ENCODE measurements at regions not wholly inside any gene's neighbourhood (a gene's known extent, or its start where the extent isn't known, plus 50 kb on each side); places are given as distances from the start of the nearest gene placed in this dataset.

GRCh38 chr15:35937380-35937779 lies 391.4 kb upstream of the DPH6 start:
- Histone ChIP-seq H3K79me2 (ENCODE audit: control insufficient read depth, insufficient read depth, low read length) (no peaks in the 10 kb centered on the region), H3K4me3 (no peak overlapping the region), H3K9me3 (replicated peaks; ENCODE audit: control insufficient read depth, insufficient read depth, low read length) (no peaks in the 10 kb centered on the region), H3K27ac (ENCODE audit: control insufficient read depth, insufficient read depth) (no peak overlapping the region), H3K27me3 (replicated peaks in 1 of 2; ENCODE audit: control insufficient read depth in 2 of 2, insufficient read depth in 2 of 2, low read length in 1 of 2) (no peaks in the 10 kb centered on the region), H2AFZ (ENCODE audit: control insufficient read depth, low read depth, low read length) (no peak overlapping the region), H3K4me1 (ENCODE audit: control insufficient read depth, insufficient read depth, low read length) (no peaks in the 10 kb centered on the region), H3K36me3 (ENCODE audit: control insufficient read depth in 2 of 2, insufficient read depth in 2 of 2, low read length in 1 of 2) (no peaks in the 10 kb centered on the region), H4K20me1 (ENCODE audit: control insufficient read depth, insufficient read depth) (no peaks in the 10 kb centered on the region), H3K9ac (ENCODE audit: control insufficient read depth, insufficient read depth, low read length) (no peak overlapping the region), H3K4me2 (ENCODE audit: control insufficient read depth, insufficient read depth) (no peak overlapping the region)
- FAIRE-seq (no peak), ATAC-seq (no peak), DNase-seq (ENCODE audit: low read depth, low spot score) (no peak)
- intact Hi-C loops (cut with micrococcal nuclease; ENCODE audit: unreplicated experiment), result no loop called here
- in situ Hi-C loops (cut with MboI), result no loop called here
- TF ChIP-seq ZBTB33 (IDR thresholded peaks at IDR 0.05) (no peak), NFXL1 (IDR thresholded peaks at IDR 0.05; ENCODE audit: borderline replicate concordance) (no peak), ATF7 (IDR thresholded peaks at IDR 0.05; ENCODE audit: low read depth) (no peak), PML (IDR thresholded peaks at IDR 0.05; ENCODE audit: low read length) (no peak), POLR2AphosphoS2 (IDR thresholded peaks at IDR 0.05; ENCODE audit: low read depth, low read length) (no peak), SPI1 (IDR thresholded peaks at IDR 0.05; ENCODE audit: borderline replicate concordance, insufficient read depth, low read depth, low read length) (no peak), EED (IDR thresholded peaks at IDR 0.05; ENCODE audit: low read depth) (no peak), MYC (IDR thresholded peaks at IDR 0.05; ENCODE audit: insufficient read depth, insufficient read length, insufficient replicate concordance, low read length, severe bottlenecking) (no peak), SREBF2 (IDR thresholded peaks at IDR 0.05; ENCODE audit: low read length) (no peak), ZNF384 (IDR thresholded peaks at IDR 0.05; ENCODE audit: borderline replicate concordance, low read depth, low read length) (no peak), ZZZ3 (IDR thresholded peaks at IDR 0.05; ENCODE audit: control insufficient read depth, insufficient read length, low read depth) (no peak), CEBPZ (IDR thresholded peaks at IDR 0.05; ENCODE audit: low read depth, low read length) (no peak), CREB1 (IDR thresholded peaks at IDR 0.05; ENCODE audit: low read depth) (no peak), HDAC2 (IDR thresholded peaks at IDR 0.05) (no peak), PAX5 (IDR thresholded peaks at IDR 0.05; ENCODE audit: borderline replicate concordance, low read depth, low read length) (no peak), NR2C1 (IDR thresholded peaks at IDR 0.05) (no peak)
- BruUV-seq (replicated peaks), result no TSS peak
- SMC1A ChIA-PET (ENCODE audit: uncharacterized antibody, unreplicated experiment), result no interaction called here
- RAD21 ChIA-PET (ENCODE audit: unreplicated experiment), result no interaction called here
- CTCF ChIA-PET, result no interaction called here
- POLR2A ChIA-PET, result no interaction called here
- 26% methylated on average over 1 of the region's 1 CpG for WGBS (ENCODE audit: insufficient coverage, insufficient replicate concordance, low lambda C conversion rate, missing lambda C conversion rate)

Data from GM12878 (cell line).